AG04449 (cell line): ENCODE measurements at regions not wholly inside any gene's neighbourhood (a gene's known extent, or its start where the extent isn't known, plus 50 kb on each side); places are given as distances from the start of the nearest gene placed in this dataset.
A peak's percentile ranks its signal among the peaks of the same experiment; 100 is the strongest.

Source experiments
- CTCF ChIA-PET: fragments of 350-600 bp; formaldehyde crosslinking; extraction: SDS; loops from one replicate; lab custom pipeline; 2021; ENCODE audit warnings: antibody characterized with exemption; lab: Yijun Ruan, JAX
- POLR2A ChIA-PET: fragments of 400-600, 350-600 bp; formaldehyde crosslinking; extraction: SDS; loops from one replicate; lab custom pipeline; 2020; ENCODE audit warnings: antibody characterized with exemption, inconsistent platforms; lab: Yijun Ruan, JAX
- DNase-seq: peaks from one replicate; pipeline ENCODE4 v3.0.0-alpha.2; 2010; ENCODE audit warnings: low read depth, low spot score
- H3K4me3 ChIP-seq: 2 replicates; pipeline ENCODE4 v1.5.1; 2011; ENCODE audit warnings: low read depth, mild to moderate bottlenecking, control low read depth, low read length
- CTCF ChIP-seq: IDR thresholded peaks from one replicate; pipeline ENCODE4 v1.5.1; 2011; ENCODE audit warnings: mild to moderate bottlenecking, moderate library complexity, low read length, control low read depth, inconsistent platforms; ENCODE audit not compliant: insufficient read depth; ENCODE audit errors: missing control alignments

DNA sequence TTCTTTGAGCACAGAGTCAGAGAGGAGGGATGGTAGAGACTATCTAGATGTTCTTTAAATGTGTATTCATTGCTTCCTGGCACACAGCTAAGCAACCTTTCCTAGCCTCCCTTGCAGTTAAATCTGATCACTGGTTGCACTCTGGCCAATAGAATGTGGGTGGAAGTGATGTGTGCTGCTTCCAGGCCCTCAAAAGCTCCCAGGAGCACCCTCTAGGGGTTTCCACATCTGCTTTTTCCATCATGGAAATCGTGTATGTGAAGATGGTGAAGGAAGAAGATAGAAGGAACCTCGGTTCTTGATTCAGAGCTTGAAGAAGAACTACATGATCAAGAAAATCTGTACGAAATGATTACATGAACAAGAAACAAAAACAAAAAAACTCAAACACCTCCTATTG lies 149.8 kb upstream of the JAG1 start:
- ChIA-PET POLR2A (no interaction called here), CTCF (interaction anchor here (1.7 kb wide), 1 partner anchor 9 kb away, joined by 5 read pairs; no protein-coding TSS in a partner anchor)
- no peak for TF ChIP-seq CTCF
- H3K4me3 ChIP-seq = no peak overlapping the region
- no peak for DNase-seq

- no peak overlapping the region for H3K4me3 ChIP-seq
- ChIA-PET CTCF (no interaction called here), POLR2A (interaction anchor here (0.6 kb wide), 1 partner anchor 456 kb away, joined by 3 read pairs; no protein-coding TSS in a partner anchor)
- DNase-seq = no peak
- TF ChIP-seq CTCF = no peak
Measured at GRCh38 chr20:10824750-10825500, 151.1 kb upstream of the JAG1 start.

GRCh38 chr20:10826111-10826510 lies 152.3 kb upstream of the JAG1 start:
- no peak overlapping the region for H3K4me3 ChIP-seq
- no peak for DNase-seq
- ChIA-PET POLR2A (no interaction called here), CTCF (no interaction called here)
- TF ChIP-seq CTCF = no peak

DNA sequence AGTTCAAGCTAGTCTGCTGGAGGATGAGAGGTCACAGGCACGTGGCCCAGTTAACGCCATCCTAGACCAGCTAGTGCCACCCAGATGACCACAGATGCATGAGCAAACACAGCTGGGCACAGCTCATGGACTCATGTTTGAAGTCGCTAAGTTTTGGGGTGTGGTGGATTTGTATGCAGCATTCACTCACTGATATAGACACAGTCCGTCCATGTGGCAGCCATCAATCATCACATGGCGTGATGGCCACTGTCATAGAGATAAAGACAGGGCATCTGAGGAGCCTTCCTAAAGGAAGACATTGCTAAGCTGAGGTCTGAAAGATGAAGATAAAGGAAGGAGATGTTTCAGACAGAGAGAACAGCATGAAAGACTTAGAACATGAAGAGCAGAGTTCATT lies 154.4 kb upstream of the JAG1 start:
- no peak for DNase-seq
- TF ChIP-seq CTCF = no peak
- no peak overlapping the region for H3K4me3 ChIP-seq
- POLR2A ChIA-PET = no interaction called here
- CTCF ChIA-PET = no interaction called here

- no peak overlapping the region for H3K4me3 ChIP-seq
- ChIA-PET POLR2A (interaction anchor here (0.7 kb wide), 1 partner anchor 155 kb away, joined by 3 read pairs; no protein-coding TSS in a partner anchor), CTCF (interaction anchor here (1.2 kb wide), 1 partner anchor 9 kb away, joined by 5 read pairs; no protein-coding TSS in a partner anchor)
- no peak for TF ChIP-seq CTCF
- DNase-seq = peak; percentile 36
Measured at GRCh38 chr20:10832141-10832540, 158.3 kb upstream of the JAG1 start.

- CTCF ChIA-PET = no interaction called here
- POLR2A ChIA-PET = no interaction called here
- no peak for TF ChIP-seq CTCF
- no peak overlapping the region for H3K4me3 ChIP-seq
- no peak for DNase-seq
Measured at GRCh38 chr20:10837901-10838300, 164.1 kb upstream of the JAG1 start.
